WERI-Rb-1 (cell line): ENCODE measurements at regions not wholly inside any gene's neighbourhood (a gene's known extent, or its start where the extent isn't known, plus 50 kb on each side); places are given as distances from the start of the nearest gene placed in this dataset.

Experiments
- DNase-seq: peaks from one replicate; pipeline ENCODE4 v3.0.0-alpha.2; 2020
- H3K27ac ChIP-seq: fragments of 250-450 bp; sonication (Bioruptor Pico); 2 replicates; pipeline ENCODE4 v1.5.1; 2020; ENCODE audit warnings: mild to moderate bottlenecking, moderate library complexity
- H3K27me3 ChIP-seq: fragments of 250-450 bp; sonication (Bioruptor Pico); 2 replicates; pipeline ENCODE4 v1.5.1; 2021; ENCODE audit warnings: mild to moderate bottlenecking, low read depth, moderate library complexity; ENCODE audit not compliant: insufficient read depth, severe bottlenecking
- H3K36me3 ChIP-seq: fragments of 250-450 bp; sonication (Bioruptor Pico); 2 replicates; pipeline ENCODE4 v1.5.1; 2020; ENCODE audit warnings: mild to moderate bottlenecking, moderate library complexity
- H3K4me3 ChIP-seq: 2 replicates; pipeline ENCODE4 v1.5.1; 2011; ENCODE audit warnings: low read depth, mild to moderate bottlenecking, control low read depth, low read length
- H3K9me3 ChIP-seq: fragments of 250-450 bp; sonication (Bioruptor Pico); 2 replicates; pipeline ENCODE4 v1.5.1; 2021; ENCODE audit warnings: mild to moderate bottlenecking, moderate library complexity; ENCODE audit not compliant: severe bottlenecking
- CTCF ChIP-seq: IDR thresholded peaks from 2 replicates; pipeline ENCODE4 v1.5.1; 2011; ENCODE audit warnings: low read depth, mild to moderate bottlenecking, control low read depth, inconsistent platforms, low read length

GRCh38 chr2:129465045-129465444 is 514.4 kb upstream of the RAB6C start:
- H3K4me3 ChIP-seq = no peak overlapping the region
- no peak overlapping the region for H3K27ac ChIP-seq
- H3K9me3 ChIP-seq = no peaks in the 10 kb centered on the region
- no peaks in the 10 kb centered on the region for H3K36me3 ChIP-seq
- no peak for DNase-seq
- TF ChIP-seq CTCF = no peak
- H3K27me3 ChIP-seq = no peaks in the 10 kb centered on the region

- H3K9me3 ChIP-seq = no peaks in the 10 kb centered on the region
- DNase-seq = no peak
- H3K27me3 ChIP-seq = no peaks in the 10 kb centered on the region
- H3K4me3 ChIP-seq = no peak overlapping the region
- H3K27ac ChIP-seq = no peak overlapping the region
- H3K36me3 ChIP-seq = no peaks in the 10 kb centered on the region
- no peak for TF ChIP-seq CTCF
Observed at GRCh38 chr2:129466389-129466788, 513.1 kb upstream of the RAB6C start.

GRCh38 chr2:129467012-129467779 is 512.3 kb upstream of the RAB6C start:
- Histone ChIP-seq H3K9me3 (no peaks in the 10 kb centered on the region), H3K36me3 (no peaks in the 10 kb centered on the region), H3K4me3 (no peak overlapping the region), H3K27ac (no peak overlapping the region), H3K27me3 (no peaks in the 10 kb centered on the region)
- no peak for DNase-seq
- no peak for TF ChIP-seq CTCF

- Histone ChIP-seq H3K36me3 (no peaks in the 10 kb centered on the region), H3K27me3 (no peaks in the 10 kb centered on the region), H3K27ac (no peak overlapping the region), H3K4me3 (no peak overlapping the region), H3K9me3 (no peaks in the 10 kb centered on the region)
- TF ChIP-seq CTCF = no peak
- no peak for DNase-seq
Observed at GRCh38 chr2:129467941-129468340, 511.5 kb upstream of the RAB6C start.

GRCh38 chr2:129468879-129469278 is 510.6 kb upstream of the RAB6C start:
- no peak overlapping the region for H3K4me3 ChIP-seq
- DNase-seq = no peak
- no peak overlapping the region for H3K27ac ChIP-seq
- H3K9me3 ChIP-seq = no peaks in the 10 kb centered on the region
- H3K27me3 ChIP-seq = no peaks in the 10 kb centered on the region
- H3K36me3 ChIP-seq = no peaks in the 10 kb centered on the region
- TF ChIP-seq CTCF = no peak

- H3K4me3 ChIP-seq = no peak overlapping the region
- no peak overlapping the region for H3K27ac ChIP-seq
- TF ChIP-seq CTCF = no peak
- DNase-seq = no peak
- no peaks in the 10 kb centered on the region for H3K9me3 ChIP-seq
- no peaks in the 10 kb centered on the region for H3K27me3 ChIP-seq
- H3K36me3 ChIP-seq = no peaks in the 10 kb centered on the region
Observed at GRCh38 chr2:129469389-129469788, 510.1 kb upstream of the RAB6C start.
